ENCODE measurements at regions not wholly inside any gene's neighbourhood (a gene's known extent, or its start where the extent isn't known, plus 50 kb on each side); places are given as distances from the start of the nearest gene placed in this dataset.

GRCh38 chr9:135373151-135373685 lies 106.4 kb upstream of the PPP1R26 start:
- no peak overlapping the region for H3K4me3 ChIP-seq (ENCODE audit: low read length)
- no peak for DNase-seq (ENCODE audit: low read depth)
- no peak for TF ChIP-seq CTCF (IDR thresholded peaks at IDR 0.05; ENCODE audit: insufficient read depth, low read depth, low read length, missing control alignments)

- TF ChIP-seq CTCF (IDR thresholded peaks at IDR 0.05; ENCODE audit: insufficient read depth, low read depth, low read length, missing control alignments): no peak
- no peak for DNase-seq (ENCODE audit: low read depth)
- H3K4me3 ChIP-seq (ENCODE audit: low read length): no peak overlapping the region
Observed at GRCh38 chr9:135373820-135374219, 105.8 kb upstream of the PPP1R26 start.

GRCh38 chr9:135374591-135374990 lies 105.0 kb upstream of the PPP1R26 start:
- no peak for DNase-seq (ENCODE audit: low read depth)
- no peak for TF ChIP-seq CTCF (IDR thresholded peaks at IDR 0.05; ENCODE audit: insufficient read depth, low read depth, low read length, missing control alignments)
- no peak overlapping the region for H3K4me3 ChIP-seq (ENCODE audit: low read length)

DNA sequence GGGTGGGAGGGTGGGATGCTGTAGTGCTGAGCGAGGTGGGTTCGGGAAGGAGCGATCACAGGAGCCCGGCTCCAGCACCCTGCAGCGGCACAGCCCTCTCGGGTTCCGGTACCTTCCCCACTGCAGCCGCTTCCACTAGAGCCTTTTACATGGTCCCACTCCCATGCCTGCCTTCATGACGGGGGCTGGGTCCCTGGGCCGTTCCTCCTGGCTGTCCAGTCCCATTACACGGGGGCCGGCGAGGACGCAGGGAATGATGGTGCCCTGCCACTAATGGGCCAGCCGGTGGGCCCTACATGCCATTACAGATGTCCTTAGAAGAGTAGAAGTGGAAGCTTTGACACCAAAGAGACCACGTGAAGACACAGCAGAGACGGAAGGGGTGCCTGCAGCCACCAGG lies 104.6 kb upstream of the PPP1R26 start:
- TF ChIP-seq CTCF (IDR thresholded peaks at IDR 0.05; ENCODE audit: insufficient read depth, low read depth, low read length, missing control alignments): no peak
- DNase-seq (ENCODE audit: low read depth): no peak
- no peak overlapping the region for H3K4me3 ChIP-seq (ENCODE audit: low read length)

- no peak for TF ChIP-seq CTCF (IDR thresholded peaks at IDR 0.05; ENCODE audit: insufficient read depth, low read depth, low read length, missing control alignments)
- H3K4me3 ChIP-seq (ENCODE audit: low read length): no peak overlapping the region
- no peak for DNase-seq (ENCODE audit: low read depth)
Observed at GRCh38 chr9:135376511-135377265, 102.9 kb upstream of the PPP1R26 start.

DNA sequence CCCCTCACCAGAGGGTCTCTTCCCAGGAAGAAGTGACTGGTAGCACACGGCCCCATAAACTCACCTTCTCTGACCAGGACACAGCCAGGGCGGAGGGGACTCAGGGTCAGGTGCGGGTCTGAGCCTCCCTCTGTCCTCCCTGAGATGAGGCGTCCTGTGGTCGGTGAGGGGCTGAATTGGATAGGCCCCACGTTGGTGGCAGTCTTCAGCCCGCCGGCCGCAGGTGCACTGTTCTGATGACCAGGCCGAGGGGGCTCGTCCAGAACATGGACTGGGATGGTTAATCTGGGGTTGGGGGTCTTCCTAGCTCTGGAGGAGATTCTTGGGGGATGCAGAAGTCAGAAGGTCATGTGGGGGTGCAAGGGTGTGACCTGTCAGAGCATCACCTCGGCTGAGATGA lies 102.2 kb upstream of the PPP1R26 start:
- H3K4me3 ChIP-seq (ENCODE audit: low read length): no peak overlapping the region
- DNase-seq (ENCODE audit: low read depth): no peak
- TF ChIP-seq CTCF (IDR thresholded peaks at IDR 0.05; ENCODE audit: insufficient read depth, low read depth, low read length, missing control alignments): no peak

DNA sequence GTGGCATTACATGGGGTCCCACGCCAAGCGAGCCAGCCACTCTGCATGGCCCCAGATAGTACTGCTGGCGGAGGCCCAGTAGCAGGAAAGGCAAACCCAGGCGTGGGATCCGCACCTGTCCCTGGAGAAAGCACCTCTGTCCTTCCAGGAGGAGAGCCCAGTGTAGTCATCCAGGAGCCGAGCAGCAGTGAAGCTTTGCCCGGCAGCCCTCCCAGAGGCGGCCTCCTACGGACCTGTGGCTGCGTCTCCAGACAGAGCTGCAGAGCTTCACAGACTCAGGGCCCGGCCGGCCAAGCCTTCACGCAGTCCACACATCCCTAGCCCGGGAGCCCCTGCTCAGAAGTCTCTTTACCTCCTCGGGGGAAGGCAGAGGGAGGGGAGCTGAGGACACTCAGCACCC lies 100.8 kb upstream of the PPP1R26 start:
- DNase-seq (ENCODE audit: low read depth): no peak
- no peak for TF ChIP-seq CTCF (IDR thresholded peaks at IDR 0.05; ENCODE audit: insufficient read depth, low read depth, low read length, missing control alignments)
- H3K4me3 ChIP-seq (ENCODE audit: low read length): no peak overlapping the region

Measured in epithelial cell of esophagus (primary cell).